Hepatocyte (in vitro differentiated cells): ENCODE measurements at regions not wholly inside any gene's neighbourhood (a gene's known extent, or its start where the extent isn't known, plus 50 kb on each side); places are given as distances from the start of the nearest gene placed in this dataset.
"Not testable (repeated sequence)": the region's sequence is repeated elsewhere in the genome, so short reads cannot be mapped to it uniquely, and the experiment has no call there.

Experiments
- DNase-seq: peaks from one replicate; pipeline ENCODE4 v3.0.0-alpha.2; 2016; ENCODE audit warnings: low spot score
- H2AFZ ChIP-seq: fragments of 200-600 bp; sonication (generic); 2 replicates; pipeline ENCODE4 v1.6.0; 2016; ENCODE audit warnings: antibody characterized with exemption, mild to moderate bottlenecking
- H3K27ac ChIP-seq: fragments of 200-600 bp; sonication (generic); 2 replicates; pipeline ENCODE4 v1.5.1; 2016; ENCODE audit warnings: mild to moderate bottlenecking
- H3K27me3 ChIP-seq: fragments of 200-600 bp; sonication (generic); 2 replicates; pipeline ENCODE4 v1.6.1; 2016
- H3K36me3 ChIP-seq: fragments of 200-600 bp; sonication (generic); replicated peaks from 2 replicates; pipeline ENCODE4 v1.5.1; 2016; ENCODE audit warnings: low read depth; ENCODE audit not compliant: insufficient read depth
- H3K4me1 ChIP-seq: fragments of 200-600 bp; sonication (generic); 2 replicates; pipeline ENCODE4 v1.5.1; 2016; ENCODE audit warnings: mild to moderate bottlenecking, moderate library complexity; ENCODE audit not compliant: insufficient read depth
- H3K4me2 ChIP-seq: fragments of 200-600 bp; sonication (generic); 2 replicates; pipeline ENCODE4 v1.6.0; 2016
- H3K4me3 ChIP-seq: fragments of 200-600 bp; sonication (generic); 2 replicates; pipeline ENCODE4 v1.5.1; 2016; ENCODE audit warnings: mild to moderate bottlenecking
- H3K79me2 ChIP-seq: fragments of 200-600 bp; sonication (generic); 2 replicates; pipeline ENCODE4 v1.6.0; 2017; ENCODE audit warnings: mild to moderate bottlenecking
- H3K9me2 ChIP-seq: fragments of 200-600 bp; sonication (generic); replicated peaks from 2 replicates; pipeline ENCODE4 v1.6.0; 2017; ENCODE audit warnings: mild to moderate bottlenecking; ENCODE audit not compliant: insufficient read depth
- H3K9me3 ChIP-seq: fragments of 200-600 bp; sonication (generic); 2 replicates; pipeline ENCODE4 v1.5.1; 2016; ENCODE audit warnings: low read depth, mild to moderate bottlenecking
- H4K20me1 ChIP-seq: fragments of 200-600 bp; sonication (generic); 2 replicates; pipeline ENCODE4 v1.6.0; 2016; ENCODE audit warnings: mild to moderate bottlenecking; ENCODE audit not compliant: insufficient read depth, poor library complexity, severe bottlenecking
- EZH2 ChIP-seq: fragments of 200-600 bp; sonication (generic); IDR thresholded peaks from 2 replicates; pipeline ENCODE4 v1.6.1; 2016; ENCODE audit warnings: antibody characterized with exemption, mild to moderate bottlenecking, borderline replicate concordance
- EZH2phosphoT487 ChIP-seq: fragments of 200-600 bp; sonication (generic); IDR thresholded peaks from one replicate; pipeline ENCODE4 v1.6.1; 2018; ENCODE audit warnings: antibody characterized with exemption, mild to moderate bottlenecking, low read depth, moderate library complexity; ENCODE audit not compliant: unreplicated experiment, severe bottlenecking
- WGBS: methylation state at CpG from one replicate; pipeline ENCODE4 v1.1.6; 2016; ENCODE audit warnings: low lambda C conversion rate; ENCODE audit errors: missing lambda C conversion rate; 5-methylcytosine and 5-hydroxymethylcytosine counted together
- TF ChIP-seq, protein P1 (sequence below): fragments of 200-600 bp; sonication (generic); IDR thresholded peaks from 2 replicates; pipeline ENCODE4 v1.5.1; 2016; ENCODE audit warnings: antibody characterized with exemption, mild to moderate bottlenecking; ENCODE audit not compliant: poor library complexity

DNA sequence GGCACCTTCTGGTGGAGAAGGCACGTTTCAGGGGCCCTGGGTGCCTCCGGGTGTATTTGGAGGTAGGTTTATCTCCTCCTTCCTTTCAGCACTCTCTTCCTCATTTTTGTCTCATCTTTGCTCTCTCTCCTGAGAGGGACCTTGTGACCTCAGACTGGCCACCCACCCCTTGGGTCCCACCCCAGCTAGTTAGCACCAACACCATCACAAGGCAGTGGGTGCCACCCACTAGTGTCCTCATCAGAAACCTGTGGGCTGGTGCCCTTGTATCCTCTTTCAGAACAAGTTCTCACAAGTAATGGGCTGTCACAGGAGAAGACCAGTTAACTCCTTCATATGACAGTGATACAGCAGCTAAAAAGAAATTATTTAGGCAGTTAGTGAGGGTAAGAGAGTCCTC lies 196.4 kb downstream of the UXS1 start:
- no peaks in the 10 kb centered on the region for H3K9me2 ChIP-seq
- H3K4me1 ChIP-seq, result no peaks in the 10 kb centered on the region
- no peak overlapping the region for H2AFZ ChIP-seq
- TF ChIP-seq, protein P1, sequence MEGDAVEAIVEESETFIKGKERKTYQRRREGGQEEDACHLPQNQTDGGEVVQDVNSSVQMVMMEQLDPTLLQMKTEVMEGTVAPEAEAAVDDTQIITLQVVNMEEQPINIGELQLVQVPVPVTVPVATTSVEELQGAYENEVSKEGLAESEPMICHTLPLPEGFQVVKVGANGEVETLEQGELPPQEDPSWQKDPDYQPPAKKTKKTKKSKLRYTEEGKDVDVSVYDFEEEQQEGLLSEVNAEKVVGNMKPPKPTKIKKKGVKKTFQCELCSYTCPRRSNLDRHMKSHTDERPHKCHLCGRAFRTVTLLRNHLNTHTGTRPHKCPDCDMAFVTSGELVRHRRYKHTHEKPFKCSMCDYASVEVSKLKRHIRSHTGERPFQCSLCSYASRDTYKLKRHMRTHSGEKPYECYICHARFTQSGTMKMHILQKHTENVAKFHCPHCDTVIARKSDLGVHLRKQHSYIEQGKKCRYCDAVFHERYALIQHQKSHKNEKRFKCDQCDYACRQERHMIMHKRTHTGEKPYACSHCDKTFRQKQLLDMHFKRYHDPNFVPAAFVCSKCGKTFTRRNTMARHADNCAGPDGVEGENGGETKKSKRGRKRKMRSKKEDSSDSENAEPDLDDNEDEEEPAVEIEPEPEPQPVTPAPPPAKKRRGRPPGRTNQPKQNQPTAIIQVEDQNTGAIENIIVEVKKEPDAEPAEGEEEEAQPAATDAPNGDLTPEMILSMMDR, result no peak
- no peak for TF ChIP-seq EZH2phosphoT487
- TF ChIP-seq EZH2, result no peak
- H3K27me3 ChIP-seq, result no peaks in the 10 kb centered on the region
- no peaks in the 10 kb centered on the region for H3K79me2 ChIP-seq
- peaks cover 12% of the 10 kb centered on the region for H3K9me3 ChIP-seq
- H3K4me3 ChIP-seq, result no peak overlapping the region
- no peak for DNase-seq
- no peak overlapping the region for H3K4me2 ChIP-seq
- no peaks in the 10 kb centered on the region for H3K36me3 ChIP-seq
- H4K20me1 ChIP-seq, result no peaks in the 10 kb centered on the region
- H3K27ac ChIP-seq, result no peak overlapping the region
- 89% methylated on average over 2 of the region's 2 CpGs for WGBS

DNA sequence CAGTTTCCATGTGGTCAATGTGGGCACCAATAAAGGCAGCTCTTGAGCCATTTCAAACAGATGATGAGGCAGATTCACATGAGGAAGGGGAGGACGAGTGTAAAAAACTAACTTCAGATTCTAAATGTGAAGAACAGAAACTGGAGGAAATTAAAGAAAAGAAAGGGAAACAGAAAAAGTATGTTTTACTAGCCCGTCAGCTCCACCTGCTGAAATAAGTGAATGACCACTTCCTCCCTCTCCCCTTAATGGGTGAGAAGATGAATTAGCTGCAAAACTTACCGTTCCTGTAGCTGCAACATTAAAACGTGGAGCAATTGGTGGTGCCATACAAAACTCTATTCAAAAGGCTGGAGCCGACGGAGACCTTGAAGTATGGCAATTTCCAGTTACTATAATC lies 203.5 kb downstream of the UXS1 start:
- no peak for DNase-seq
- no peak for TF ChIP-seq EZH2
- TF ChIP-seq, protein P1, result no peak
- no peak for TF ChIP-seq EZH2phosphoT487
- Histone ChIP-seq H3K79me2 (no peaks in the 10 kb centered on the region), H3K4me2 (no peak overlapping the region), H3K9me2 (no peaks in the 10 kb centered on the region), H3K27ac (no peak overlapping the region), H3K36me3 (no peaks in the 10 kb centered on the region), H4K20me1 (no peaks in the 10 kb centered on the region), H3K27me3 (no peaks in the 10 kb centered on the region), H3K4me1 (no peaks in the 10 kb centered on the region), H3K9me3 (peaks cover 12% of the 10 kb centered on the region), H3K4me3 (no peak overlapping the region), H2AFZ (no peak overlapping the region)
- WGBS, result 80% methylated on average over 6 of the region's 6 CpGs

DNA sequence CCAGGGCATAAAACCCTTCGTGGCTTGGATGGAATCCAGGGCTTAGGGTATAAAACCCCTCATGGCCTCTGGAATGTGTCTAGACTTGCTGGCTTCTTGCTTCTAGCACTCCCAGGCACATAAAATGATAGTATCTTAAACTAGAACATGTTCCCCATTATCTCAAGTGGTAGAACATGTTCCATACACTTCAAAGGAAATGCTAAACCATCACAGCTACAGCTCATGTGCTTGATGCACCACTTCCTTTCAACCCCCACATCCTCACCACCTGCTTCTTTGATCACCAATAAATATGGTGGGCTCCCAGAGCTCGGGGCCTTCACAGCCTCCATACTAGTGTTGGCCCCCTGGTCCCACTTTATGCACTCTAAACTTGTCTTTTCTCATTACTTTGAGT lies 204.3 kb downstream of the UXS1 start:
- not testable (repeated sequence) for H3K9me2 ChIP-seq, H3K36me3 ChIP-seq, H3K27ac ChIP-seq, DNase-seq, H2AFZ ChIP-seq, H3K4me2 ChIP-seq, H3K4me3 ChIP-seq, H3K4me1 ChIP-seq, H3K27me3 ChIP-seq, H3K9me3 ChIP-seq, H4K20me1 ChIP-seq, H3K79me2 ChIP-seq
- WGBS, result 57% methylated on average over 2 of the region's 2 CpGs

DNA sequence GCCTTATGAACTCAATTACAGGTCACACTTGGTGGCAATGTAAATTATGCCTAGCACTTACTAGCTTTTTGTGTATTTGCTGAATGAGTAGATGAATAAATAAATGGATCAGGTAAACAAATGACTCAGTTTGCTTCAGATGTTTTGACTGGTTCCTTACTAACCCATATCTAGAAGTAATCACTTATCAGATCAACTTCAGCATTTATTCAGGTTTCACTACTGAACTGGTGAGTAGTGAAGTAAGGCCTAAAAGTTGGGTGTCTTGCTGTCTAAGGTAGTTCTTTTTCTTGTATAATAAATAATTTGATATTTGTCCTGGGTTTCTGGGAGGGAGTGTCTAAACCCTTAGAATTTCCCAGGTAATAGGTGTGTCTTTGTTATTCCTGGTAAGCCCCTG lies 205.0 kb downstream of the UXS1 start:
- Histone ChIP-seq H3K36me3 (no peaks in the 10 kb centered on the region), H3K9me2 (no peaks in the 10 kb centered on the region), H3K79me2 (no peaks in the 10 kb centered on the region), H3K4me2 (no peak overlapping the region), H3K27me3 (no peaks in the 10 kb centered on the region), H3K4me3 (no peak overlapping the region), H3K27ac (no peak overlapping the region), H2AFZ (no peak overlapping the region), H4K20me1 (no peaks in the 10 kb centered on the region), H3K4me1 (no peaks in the 10 kb centered on the region), H3K9me3 (no peaks in the 10 kb centered on the region)
- TF ChIP-seq EZH2phosphoT487, result no peak
- no peak for TF ChIP-seq EZH2
- TF ChIP-seq, protein P1, result no peak
- DNase-seq, result no peak
